ENCODE measurements at regions not wholly inside any gene's neighbourhood (a gene's known extent, or its start where the extent isn't known, plus 50 kb on each side); places are given as distances from the start of the nearest gene placed in this dataset.

- no peak for DNase-seq (ENCODE audit: low read depth)
Observed at GRCh38 chr1:115204513-115204912, 115.2 kb upstream of the TSPAN2 start.

GRCh38 chr1:115203287-115203686 lies 114.0 kb upstream of the TSPAN2 start:
- no peak for DNase-seq (ENCODE audit: low read depth)

DNA sequence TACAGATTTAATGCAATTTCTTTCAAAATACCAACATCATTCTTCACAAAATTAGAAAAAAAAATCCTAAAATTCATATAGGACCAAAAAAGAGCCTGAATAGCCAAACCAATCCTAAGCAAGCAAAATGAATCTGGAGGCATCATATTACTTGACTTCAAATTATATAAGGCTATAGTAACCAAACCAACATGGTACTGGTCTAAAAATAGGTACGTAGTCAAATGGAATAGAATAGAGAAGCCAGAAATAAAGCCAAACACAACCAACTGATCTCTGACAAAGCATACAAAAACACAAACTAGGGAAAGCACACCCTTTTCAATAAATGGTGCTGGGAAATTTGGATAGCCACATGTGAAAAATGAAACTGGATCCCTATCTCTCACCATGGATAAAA lies 112.3 kb upstream of the TSPAN2 start:
- no peak for DNase-seq (ENCODE audit: low read depth)

DNA sequence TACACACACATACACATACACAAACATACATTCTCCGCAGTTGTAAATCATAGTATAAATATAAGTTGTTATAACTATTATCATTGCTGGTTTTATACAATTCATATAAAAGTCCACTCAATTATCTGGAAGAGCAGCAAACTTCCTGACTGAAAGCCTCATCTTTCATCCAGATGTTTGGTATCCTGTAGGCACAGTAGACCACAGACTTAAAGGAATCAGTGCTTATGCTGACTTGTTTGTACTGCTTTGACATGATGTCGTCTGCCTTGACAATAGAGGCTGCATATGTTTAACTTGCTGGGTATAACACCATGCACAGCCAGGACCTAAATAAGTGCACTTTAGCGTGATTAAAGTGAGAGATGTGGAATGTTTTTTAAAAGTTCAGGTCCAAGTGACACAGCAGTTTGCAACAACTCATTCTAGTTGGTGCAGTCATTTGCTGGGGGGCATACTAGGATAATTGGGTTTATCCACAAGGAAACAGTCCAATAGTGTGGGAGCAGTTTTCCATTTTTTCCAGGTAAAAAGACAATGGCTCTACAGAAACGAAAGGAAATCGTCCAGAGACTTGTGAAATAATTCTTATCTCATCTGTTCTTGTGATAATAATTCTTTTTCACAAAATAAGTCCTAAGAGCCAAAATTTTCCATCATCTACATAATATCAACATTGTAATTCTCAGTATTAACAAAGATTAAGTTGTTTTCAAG lies 110.3 kb upstream of the TSPAN2 start:
- DNase-seq (ENCODE audit: low read depth) = no peak

DNA sequence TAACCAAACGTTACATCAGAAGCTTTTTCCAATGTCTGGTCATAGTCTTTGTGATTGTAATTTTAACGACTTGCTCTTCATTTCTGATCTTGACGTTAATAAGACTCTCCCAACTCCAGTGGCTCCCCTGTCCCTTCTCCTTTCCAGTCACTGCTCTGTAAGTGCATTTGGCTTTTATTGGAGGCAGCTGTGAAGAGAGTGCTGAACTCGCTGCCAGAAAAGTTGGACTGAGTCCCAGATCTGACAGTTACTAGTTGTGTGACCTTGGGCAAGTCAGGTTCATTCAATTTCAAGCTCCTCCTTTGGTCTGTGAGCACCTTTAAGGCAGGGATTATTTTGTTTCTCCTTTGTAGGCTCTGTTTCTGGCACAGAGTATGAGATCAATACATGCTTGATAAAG lies 109.6 kb upstream of the TSPAN2 start:
- DNase-seq (ENCODE audit: low read depth) = no peak

DNA sequence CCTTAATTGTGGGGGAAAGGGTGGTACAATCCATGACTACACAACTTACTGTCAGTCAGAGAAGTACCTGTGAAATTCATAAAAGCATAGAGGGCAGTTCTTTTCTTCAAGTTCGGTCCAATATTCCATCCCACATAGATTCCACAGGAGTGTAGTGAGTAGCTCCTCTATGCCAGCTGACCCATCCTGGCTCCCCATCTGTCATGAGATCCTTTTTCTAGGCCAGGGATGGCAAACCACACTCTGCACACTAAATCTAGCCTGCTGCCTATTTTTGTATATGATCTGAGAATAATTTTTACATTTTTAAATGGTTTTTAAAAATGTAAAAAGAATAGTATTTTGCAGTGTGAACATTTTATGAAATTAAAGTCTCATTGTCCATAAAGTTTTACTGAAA lies 107.0 kb upstream of the TSPAN2 start:
- no peak for DNase-seq (ENCODE audit: low read depth)

- DNase-seq (ENCODE audit: low read depth) = no peak
Observed at GRCh38 chr1:115194506-115194905, 105.2 kb upstream of the TSPAN2 start.

GRCh38 chr1:115193046-115193828 lies 103.9 kb upstream of the TSPAN2 start:
- no peak for DNase-seq (ENCODE audit: low read depth)

GRCh38 chr1:115192200-115192767 lies 103.0 kb upstream of the TSPAN2 start:
- no peak for DNase-seq (ENCODE audit: low read depth)

DNA sequence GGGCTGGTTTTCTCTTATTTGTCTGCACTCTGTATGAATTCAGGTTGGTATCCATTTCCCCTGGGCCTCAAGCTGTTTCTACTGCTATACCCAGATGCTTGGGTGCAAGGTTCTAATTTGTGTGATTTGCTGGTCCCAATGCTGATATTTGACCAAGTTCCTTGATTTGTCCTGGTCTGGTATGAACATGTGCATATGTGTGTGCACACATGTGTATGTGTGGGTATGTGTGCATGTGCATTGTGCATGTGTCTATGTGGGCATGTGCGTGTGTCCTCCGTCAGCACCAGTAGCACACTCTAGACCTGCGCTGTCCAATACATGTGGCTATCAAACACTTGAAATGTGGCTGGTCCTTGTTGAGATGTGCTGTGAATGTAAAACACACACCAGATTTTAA lies 102.4 kb upstream of the TSPAN2 start:
- no peak for DNase-seq (ENCODE audit: low read depth)

GRCh38 chr1:115190540-115191170 lies 101.4 kb upstream of the TSPAN2 start:
- DNase-seq (ENCODE audit: low read depth) = no peak

DNA sequence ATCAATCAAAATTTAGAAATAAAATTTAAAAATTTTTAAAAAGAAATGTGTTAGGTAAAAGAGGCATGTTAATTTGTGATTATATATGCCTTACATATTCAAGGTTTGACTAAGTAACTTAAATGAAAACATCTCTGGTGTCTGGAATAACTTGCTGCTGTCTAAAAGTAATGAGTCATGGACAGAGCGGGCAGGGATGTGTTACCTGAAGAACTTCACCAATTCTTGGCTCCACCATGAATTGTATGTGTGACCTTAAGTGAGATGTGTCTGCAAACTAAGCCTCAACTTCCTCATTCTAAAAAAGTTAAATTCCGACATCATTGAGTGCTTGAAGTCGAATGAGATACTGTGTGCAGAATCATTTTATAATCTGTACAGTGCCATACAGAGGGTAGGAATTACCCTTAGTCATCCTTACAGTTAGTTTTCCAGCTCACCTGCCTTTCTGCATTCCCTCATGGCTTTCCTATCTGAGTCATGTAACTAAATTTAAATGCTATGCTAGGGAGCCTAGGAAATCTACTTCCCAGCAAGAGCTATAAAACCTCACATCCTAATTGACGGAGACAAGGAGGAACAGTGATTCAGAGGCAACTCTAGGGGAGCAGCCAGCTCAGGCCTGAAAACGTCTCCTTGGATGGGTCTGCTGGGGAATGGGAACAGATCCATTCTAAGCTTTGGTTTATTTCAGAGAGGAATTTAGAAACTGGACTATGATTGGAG lies 100.7 kb upstream of the TSPAN2 start:
- peak; percentile 95 for DNase-seq (ENCODE audit: low read depth)

DNA sequence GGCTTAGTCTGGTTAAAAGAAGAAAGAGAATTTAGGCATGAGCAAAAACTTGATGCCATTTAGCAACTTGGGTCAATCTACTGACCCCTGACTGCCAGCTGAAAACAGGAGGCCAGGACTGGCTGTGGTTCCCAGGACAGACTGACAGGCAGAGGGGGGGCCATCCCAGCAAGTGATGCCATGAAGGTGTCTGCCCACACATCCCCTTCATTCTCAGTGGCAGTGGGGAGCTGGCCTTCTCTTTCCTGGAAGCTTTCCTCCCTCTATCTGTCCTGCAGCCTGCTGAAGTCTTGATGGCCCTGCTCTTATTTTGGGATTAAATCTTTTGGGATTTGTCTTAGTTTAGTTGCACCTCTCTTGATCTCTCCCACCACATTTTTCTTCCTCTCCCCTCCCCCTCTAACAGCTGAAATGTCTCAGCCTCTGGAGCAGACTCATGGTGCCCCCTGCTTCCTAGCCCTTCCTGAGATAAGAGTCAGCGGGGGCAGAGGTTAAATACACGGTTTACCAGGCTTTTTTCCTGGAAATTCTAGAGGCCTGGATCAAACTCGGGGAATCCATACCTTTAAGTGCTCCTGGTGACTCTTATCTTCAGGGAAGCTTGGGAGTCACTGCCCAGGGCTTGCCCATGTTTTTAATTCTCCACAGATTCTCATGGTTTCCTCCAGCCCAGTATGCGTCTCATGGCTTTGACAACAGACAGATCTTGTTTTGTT lies 99.5 kb upstream of the TSPAN2 start:
- no peak for DNase-seq (ENCODE audit: low read depth)

GRCh38 chr1:115186711-115187265 lies 97.5 kb upstream of the TSPAN2 start:
- no peak for DNase-seq (ENCODE audit: low read depth)

DNA sequence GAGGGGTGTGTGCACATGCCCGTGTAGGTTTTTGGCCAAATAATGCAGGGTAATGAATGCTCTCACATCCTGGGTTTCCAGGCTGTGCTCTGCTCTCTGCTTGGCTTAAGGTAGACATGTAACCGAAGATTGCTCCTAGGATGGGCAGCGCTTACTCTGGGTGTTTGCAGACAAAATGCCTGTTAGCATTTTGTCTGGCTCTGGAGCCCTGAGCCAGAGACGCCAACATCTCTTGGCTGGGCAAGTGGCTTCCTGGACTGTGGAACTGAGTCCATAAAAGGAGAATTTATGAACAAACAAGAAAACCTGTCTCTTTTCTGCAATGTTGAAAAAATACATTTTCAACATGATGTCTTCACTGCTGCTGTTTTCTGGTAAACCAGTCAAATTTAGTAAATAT lies 96.0 kb upstream of the TSPAN2 start:
- DNase-seq (ENCODE audit: low read depth) = no peak

GRCh38 chr1:115184951-115185331 lies 95.6 kb upstream of the TSPAN2 start:
- DNase-seq (ENCODE audit: low read depth) = peak; percentile 45

- DNase-seq (ENCODE audit: low read depth) = no peak
Observed at GRCh38 chr1:115184260-115184950, 95.1 kb upstream of the TSPAN2 start.

- no peak for DNase-seq (ENCODE audit: low read depth)
Observed at GRCh38 chr1:115183721-115184259, 94.5 kb upstream of the TSPAN2 start.

GRCh38 chr1:115183158-115183557 lies 93.9 kb upstream of the TSPAN2 start:
- DNase-seq (ENCODE audit: low read depth) = no peak
